ENCODE measurements at regions not wholly inside any gene's neighbourhood (a gene's known extent, or its start where the extent isn't known, plus 50 kb on each side); places are given as distances from the start of the nearest gene placed in this dataset.

DNA sequence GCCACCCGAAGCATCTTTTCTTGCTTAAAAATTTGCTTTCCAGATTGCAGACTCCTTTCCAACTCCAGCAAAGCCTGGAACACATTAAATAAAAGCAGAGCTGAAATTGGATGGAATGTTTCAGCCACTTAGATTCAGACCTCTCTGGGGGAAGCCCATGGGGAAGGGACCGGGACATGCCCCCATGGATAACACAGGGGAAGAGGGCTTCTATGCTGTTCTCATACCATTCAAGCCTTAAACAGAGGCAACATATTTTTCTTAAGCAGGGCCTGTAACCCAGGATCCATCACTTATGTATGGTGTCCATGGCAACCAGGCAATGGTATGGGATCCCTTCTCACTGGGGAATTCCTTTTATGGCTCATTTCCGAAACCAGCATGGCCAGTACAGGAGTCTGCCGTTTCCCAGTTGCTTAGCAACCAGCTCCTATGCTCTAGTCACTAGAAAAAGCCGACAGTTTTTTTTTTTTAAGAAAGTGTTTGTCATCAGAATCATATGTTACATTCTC, 62.0 kb upstream of the MARCHF10 start:
- no peak overlapping the region for H3K27ac ChIP-seq
- H3K36me3 ChIP-seq (replicated peaks in 1 of 2; ENCODE audit: insufficient read depth in 1 of 2, low read depth in 2 of 2) = no peaks in the 10 kb centered on the region
- 44 to 47% methylated on average over 5 of the region's 5 CpGs for WGBS, 2 donors
- ATAC-seq = no peak
- no peak for DNase-seq
- H3K9me3 ChIP-seq = peaks cover 0 to 5% (median 0%) of the 10 kb centered on the region in 3 donors
- no peaks in the 10 kb centered on the region for H3K27me3 ChIP-seq
- no peak overlapping the region for H3K4me3 ChIP-seq
- intact Hi-C loops (cut with DNase I) = no loop called here
- H3K4me1 ChIP-seq = no peaks in the 10 kb centered on the region
- TF ChIP-seq POLR2A (IDR thresholded peaks at IDR 0.05) = no peak
- TF ChIP-seq, protein P1, sequence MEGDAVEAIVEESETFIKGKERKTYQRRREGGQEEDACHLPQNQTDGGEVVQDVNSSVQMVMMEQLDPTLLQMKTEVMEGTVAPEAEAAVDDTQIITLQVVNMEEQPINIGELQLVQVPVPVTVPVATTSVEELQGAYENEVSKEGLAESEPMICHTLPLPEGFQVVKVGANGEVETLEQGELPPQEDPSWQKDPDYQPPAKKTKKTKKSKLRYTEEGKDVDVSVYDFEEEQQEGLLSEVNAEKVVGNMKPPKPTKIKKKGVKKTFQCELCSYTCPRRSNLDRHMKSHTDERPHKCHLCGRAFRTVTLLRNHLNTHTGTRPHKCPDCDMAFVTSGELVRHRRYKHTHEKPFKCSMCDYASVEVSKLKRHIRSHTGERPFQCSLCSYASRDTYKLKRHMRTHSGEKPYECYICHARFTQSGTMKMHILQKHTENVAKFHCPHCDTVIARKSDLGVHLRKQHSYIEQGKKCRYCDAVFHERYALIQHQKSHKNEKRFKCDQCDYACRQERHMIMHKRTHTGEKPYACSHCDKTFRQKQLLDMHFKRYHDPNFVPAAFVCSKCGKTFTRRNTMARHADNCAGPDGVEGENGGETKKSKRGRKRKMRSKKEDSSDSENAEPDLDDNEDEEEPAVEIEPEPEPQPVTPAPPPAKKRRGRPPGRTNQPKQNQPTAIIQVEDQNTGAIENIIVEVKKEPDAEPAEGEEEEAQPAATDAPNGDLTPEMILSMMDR (IDR thresholded peaks at IDR 0.05) = no peak

DNA sequence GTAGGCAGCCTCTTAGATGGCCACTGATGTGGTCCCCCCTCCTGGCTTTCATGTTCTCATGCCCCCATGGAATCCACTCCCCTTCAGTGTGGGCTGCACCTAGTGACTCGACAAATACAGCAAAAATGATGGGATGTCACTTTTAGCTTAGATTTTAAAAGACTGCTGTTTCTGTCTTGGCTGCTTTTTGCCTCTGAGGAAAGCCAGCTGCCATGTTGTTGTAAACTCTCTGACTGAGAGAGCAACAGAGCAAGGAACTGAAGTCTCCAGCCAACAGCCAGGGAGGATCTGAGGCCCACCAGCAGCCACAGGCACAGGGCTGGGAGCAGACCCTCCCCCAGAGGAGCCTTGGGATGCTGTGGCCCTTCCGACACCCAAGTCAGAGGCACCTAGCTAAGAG, 60.6 kb upstream of the MARCHF10 start:
- TF ChIP-seq POLR2A (IDR thresholded peaks at IDR 0.05) = no peak
- TF ChIP-seq, protein P1 (IDR thresholded peaks at IDR 0.05) = no peak
- WGBS, 2 donors = 50 to 54% methylated on average over 2 of the region's 2 CpGs
- intact Hi-C loops (cut with DNase I) = no loop called here
- Histone ChIP-seq H3K4me1 (no peaks in the 10 kb centered on the region), H3K36me3 (replicated peaks in 1 of 2; ENCODE audit: insufficient read depth in 1 of 2, low read depth in 2 of 2) (no peaks in the 10 kb centered on the region), H3K27ac (no peak overlapping the region), H3K4me3 (no peak overlapping the region), H3K27me3 (no peaks in the 10 kb centered on the region), H3K9me3 (peaks cover 0 to 5% (median 0%) of the 10 kb centered on the region in 3 donors)
- DNase-seq = no peak
- no peak for ATAC-seq

DNA sequence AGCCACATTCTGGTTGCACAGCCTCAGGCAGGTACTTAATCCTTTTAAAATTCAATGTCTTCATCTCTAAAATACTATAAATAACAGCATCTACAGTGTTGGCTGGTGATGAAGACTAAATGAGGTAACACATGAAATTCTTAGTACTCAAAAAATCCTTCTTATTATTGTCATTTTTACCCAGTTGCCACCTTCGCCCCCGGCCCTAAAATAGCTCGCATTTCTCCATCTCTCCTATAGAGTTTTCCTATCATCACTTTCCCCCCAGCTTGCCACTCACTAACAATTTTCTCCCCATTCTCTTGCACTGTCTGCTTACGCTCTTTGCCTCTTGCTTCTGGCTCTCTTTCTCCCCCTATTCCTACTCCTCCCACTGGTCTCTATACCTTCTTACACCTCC, 59.9 kb upstream of the MARCHF10 start:
- DNase-seq (no peak), ATAC-seq (no peak)
- WGBS, 2 donors = 65 to 80% methylated on average over 4 of the region's 4 CpGs
- H3K4me3 ChIP-seq = no peak overlapping the region
- no peaks in the 10 kb centered on the region for H3K36me3 ChIP-seq (replicated peaks in 1 of 2; ENCODE audit: insufficient read depth in 1 of 2, low read depth in 2 of 2)
- intact Hi-C loops (cut with DNase I) = no loop called here
- TF ChIP-seq POLR2A (IDR thresholded peaks at IDR 0.05) = no peak
- TF ChIP-seq, protein P1 (IDR thresholded peaks at IDR 0.05) = no peak
- H3K9me3 ChIP-seq = peaks cover 0 to 5% (median 0%) of the 10 kb centered on the region in 3 donors
- no peak overlapping the region for H3K27ac ChIP-seq
- no peaks in the 10 kb centered on the region for H3K27me3 ChIP-seq
- no peaks in the 10 kb centered on the region for H3K4me1 ChIP-seq

DNA sequence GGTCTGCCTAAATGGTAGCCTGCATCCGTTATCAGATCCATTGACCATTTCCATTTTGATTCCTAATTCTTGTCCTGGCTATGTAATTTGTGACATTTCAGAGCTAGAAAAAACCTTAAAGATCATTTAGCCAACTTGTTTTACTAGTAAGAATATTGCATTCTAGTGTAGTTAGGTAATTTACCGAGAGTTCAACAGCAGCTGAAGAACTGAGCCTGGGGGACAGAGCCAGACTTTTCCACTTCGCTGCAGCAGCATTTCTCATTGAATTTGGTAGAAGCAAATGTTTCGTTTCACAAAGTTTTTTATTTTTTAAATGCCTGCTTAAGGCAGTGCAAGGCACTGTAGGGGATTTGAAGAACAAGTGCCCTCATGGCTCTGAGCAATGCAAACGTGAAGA, 59.2 kb upstream of the MARCHF10 start:
- Histone ChIP-seq H3K4me3 (no peak overlapping the region), H3K27me3 (no peaks in the 10 kb centered on the region), H3K36me3 (replicated peaks in 1 of 2; ENCODE audit: insufficient read depth in 1 of 2, low read depth in 2 of 2) (no peaks in the 10 kb centered on the region), H3K27ac (no peak overlapping the region), H3K9me3 (peaks cover 0 to 5% (median 0%) of the 10 kb centered on the region in 3 donors), H3K4me1 (no peaks in the 10 kb centered on the region)
- intact Hi-C loops (cut with DNase I) = no loop called here
- ATAC-seq (no peak), DNase-seq (no peak)
- TF ChIP-seq, protein P1 (IDR thresholded peaks at IDR 0.05) = no peak
- no peak for TF ChIP-seq POLR2A (IDR thresholded peaks at IDR 0.05)
- WGBS, 2 donors = 62 to 64% methylated on average over 5 of the region's 5 CpGs

DNA sequence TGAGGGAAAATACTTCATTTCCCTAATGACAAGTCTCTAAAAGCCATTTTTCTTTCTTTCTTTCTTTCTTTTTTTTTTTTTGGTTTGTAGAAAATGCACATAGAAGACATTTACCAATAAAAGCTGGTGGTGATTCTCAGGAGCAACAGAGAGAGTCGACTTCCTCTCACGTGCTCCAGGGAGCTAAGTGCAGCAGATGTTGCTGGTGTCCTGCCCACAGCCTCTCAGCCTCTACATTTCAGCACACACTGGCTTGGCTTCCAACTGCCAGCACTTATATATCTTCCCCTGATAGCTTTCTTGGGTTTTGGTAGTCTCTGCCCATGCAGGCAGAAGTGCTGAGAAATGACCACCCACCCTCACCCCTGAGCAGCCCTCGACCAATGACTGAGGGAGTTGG, 58.4 kb upstream of the MARCHF10 start:
- H3K9me3 ChIP-seq = peaks cover 0 to 5% (median 0%) of the 10 kb centered on the region in 3 donors
- no peak for DNase-seq
- TF ChIP-seq, protein P1 (IDR thresholded peaks at IDR 0.05) = no peak
- no peak for TF ChIP-seq POLR2A (IDR thresholded peaks at IDR 0.05)
- H3K27me3 ChIP-seq = no peaks in the 10 kb centered on the region
- no peaks in the 10 kb centered on the region for H3K4me1 ChIP-seq
- intact Hi-C loops (cut with DNase I) = no loop called here
- no peak for ATAC-seq
- H3K27ac ChIP-seq = no peak overlapping the region
- WGBS, 2 donors = 53 to 65% methylated on average over 3 of the region's 3 CpGs
- no peaks in the 10 kb centered on the region for H3K36me3 ChIP-seq (replicated peaks in 1 of 2; ENCODE audit: insufficient read depth in 1 of 2, low read depth in 2 of 2)
- H3K4me3 ChIP-seq = no peak overlapping the region

Measured in body of pancreas (tissue), 4 donors.